ENCODE measurements at regions not wholly inside any gene's neighbourhood (a gene's known extent, or its start where the extent isn't known, plus 50 kb on each side); places are given as distances from the start of the nearest gene placed in this dataset.

GRCh38 chr2:103166456-103167324 is 404.9 kb downstream of the TMEM182 start:
- no peaks in the 10 kb centered on the region for H3K36me3 ChIP-seq (ENCODE audit: control insufficient read depth in 2 of 4, insufficient read depth in 4 of 4, low read length in 3 of 4)
- WGBS, 2 experiments (ENCODE audit: extremely low coverage in 1 of 2, insufficient coverage in 1 of 2, insufficient read length in 1 of 2, insufficient replicate concordance in 2 of 2, low coverage in 1 of 2, low lambda C conversion rate in 2 of 2, missing lambda C conversion rate in 1 of 2), result 89% methylated on average over 12 of the region's 12 CpGs; no CpG with 5 or more reads in 1 of the 2 experiments
- H3K9ac ChIP-seq (replicated peaks in 1 of 4; ENCODE audit: extremely low read depth in 1 of 4, low read depth in 3 of 4, low read length in 3 of 4), result no peak overlapping the region
- no peak overlapping the region for H2BK12ac ChIP-seq (ENCODE audit: low read depth, low read length)
- H2BK20ac ChIP-seq (ENCODE audit: low read length), result no peak overlapping the region
- ChIA-PET POLR2A (ENCODE audit: partially characterized antibody) (no interaction called here), CTCF (ENCODE audit: partially characterized antibody) (interaction anchor here (1.1 to 1.3 kb wide), 3 partner anchors 8 to 707 kb away, joined by 4 to 5 read pairs (median 4); no protein-coding TSS in a partner anchor)
- no peaks in the 10 kb centered on the region for H3K23me2 ChIP-seq (ENCODE audit: low read depth, low read length)
- no peak overlapping the region for H2AK5ac ChIP-seq (ENCODE audit: low read depth, low read length)
- no peaks in the 10 kb centered on the region for H4K20me1 ChIP-seq (replicated peaks in 1 of 2; ENCODE audit: control insufficient read depth in 1 of 2, insufficient read depth in 2 of 2, low read length in 2 of 2)
- no peak overlapping the region for H3K4me2 ChIP-seq (ENCODE audit: insufficient read depth in 1 of 2, low read depth in 2 of 2, low read length in 2 of 2)
- H2BK5ac ChIP-seq (ENCODE audit: low read depth, low read length), result no peak overlapping the region
- H3K56ac ChIP-seq (replicated peaks; ENCODE audit: insufficient read length, low read depth, low read length), result no peak overlapping the region
- H4K91ac ChIP-seq (replicated peaks; ENCODE audit: insufficient read length, low read length), result no peak overlapping the region
- H3K79me2 ChIP-seq (ENCODE audit: control insufficient read depth in 1 of 2, insufficient read depth in 2 of 2, low read length in 2 of 2), result no peaks in the 10 kb centered on the region
- no peak overlapping the region for H2BK120ac ChIP-seq (replicated peaks; ENCODE audit: low read depth, low read length)
- no peak overlapping the region for H4K8ac ChIP-seq (ENCODE audit: extremely low read depth, insufficient read depth, low read length)
- DNase-seq (ENCODE audit: low read depth in 1 of 2, low spot score in 2 of 2) (no peak), FAIRE-seq (no peak)
- H3K18ac ChIP-seq (ENCODE audit: extremely low read depth, low read length), result no peak overlapping the region
- H4K5ac ChIP-seq (ENCODE audit: insufficient read length, low read depth, low read length), result no peak overlapping the region
- H2AFZ ChIP-seq (ENCODE audit: low read length), result no peak overlapping the region
- no peak overlapping the region for H3K27ac ChIP-seq (ENCODE audit: low read depth, low read length)
- no peak overlapping the region for H3K4ac ChIP-seq (replicated peaks; ENCODE audit: insufficient read length, low read depth, low read length)
- H3K14ac ChIP-seq (ENCODE audit: insufficient read length), result no peak overlapping the region
- no peaks in the 10 kb centered on the region for H3K27me3 ChIP-seq (replicated peaks in 1 of 4; ENCODE audit: control insufficient read depth in 3 of 4, extremely low read depth in 1 of 4, insufficient read depth in 3 of 4, low read length in 3 of 4)
- TF ChIP-seq ZNF274 (IDR thresholded peaks at IDR 0.05; ENCODE audit: borderline replicate concordance, extremely low read depth, low read length) (no peak), GTF2F1 (IDR thresholded peaks at IDR 0.05; ENCODE audit: borderline replicate concordance, low read depth, low read length) (no peak), FOSL1 (IDR thresholded peaks at IDR 0.05; ENCODE audit: insufficient read depth, low read depth, low read length) (no peak), POLR2A (IDR thresholded peaks at IDR 0.05; ENCODE audit: control extremely low read depth in 1 of 2, low read depth in 2 of 2, low read length in 2 of 2) (no peak)
- no peaks in the 10 kb centered on the region for H3K79me1 ChIP-seq (ENCODE audit: low read depth, low read length)
- no peak overlapping the region for H3K23ac ChIP-seq (ENCODE audit: insufficient read length)
- no peaks in the 10 kb centered on the region for H3K9me3 ChIP-seq (ENCODE audit: insufficient read depth in 2 of 2, low read depth in 1 of 2, low read length in 1 of 2)
- no peak overlapping the region; the same call in 1 of the 2 replicates for H2BK15ac ChIP-seq (ENCODE audit: low read length)
- peaks cover 0 to 4% (median 1%) of the 10 kb centered on the region in 4 experiments; a peak in 2 of 7 replicates for H3K4me1 ChIP-seq (replicated peaks in 1 of 4; ENCODE audit: control insufficient read depth in 3 of 4, insufficient read depth in 4 of 4, low read length in 3 of 4)
- no peak overlapping the region for H3K4me3 ChIP-seq (ENCODE audit: extremely low read depth in 1 of 4, insufficient read depth in 2 of 4, low read depth in 3 of 4, low read length in 4 of 4)
